ENCODE measurements at regions not wholly inside any gene's neighbourhood (a gene's known extent, or its start where the extent isn't known, plus 50 kb on each side); places are given as distances from the start of the nearest gene placed in this dataset.

- no peaks in the 10 kb centered on the region for H4K20me1 ChIP-seq (replicated peaks in 1 of 2; ENCODE audit: control insufficient read depth in 1 of 2, insufficient read depth in 2 of 2, low read length in 2 of 2)
- H3K14ac ChIP-seq (ENCODE audit: insufficient read length): no peak overlapping the region
- no peaks in the 10 kb centered on the region for H3K36me3 ChIP-seq (ENCODE audit: control insufficient read depth in 2 of 4, insufficient read depth in 4 of 4, low read length in 3 of 4)
- no peak overlapping the region for H3K27ac ChIP-seq (ENCODE audit: low read depth, low read length)
- no peak overlapping the region for H3K4me3 ChIP-seq (ENCODE audit: extremely low read depth in 1 of 4, insufficient read depth in 2 of 4, low read depth in 3 of 4, low read length in 4 of 4)
- no peak overlapping the region for H2BK5ac ChIP-seq (ENCODE audit: low read depth, low read length)
- TF ChIP-seq ATF3 (IDR thresholded peaks at IDR 0.05; ENCODE audit: insufficient read depth, low read depth, low read length): no peak
- no peak for TF ChIP-seq POLR2A (IDR thresholded peaks at IDR 0.05; ENCODE audit: control extremely low read depth in 1 of 2, low read depth in 2 of 2, low read length in 2 of 2)
- no peak for TF ChIP-seq TAF1 (IDR thresholded peaks at IDR 0.05; ENCODE audit: low read depth, low read length)
- no peak for TF ChIP-seq SIN3A (conservative IDR thresholded peaks at IDR 0.05 in 1 of 2, IDR thresholded peaks at IDR 0.05 in 1 of 2; ENCODE audit: low read depth in 1 of 2, low read length in 2 of 2)
- no peak for TF ChIP-seq FOSL1 (IDR thresholded peaks at IDR 0.05; ENCODE audit: insufficient read depth, low read depth, low read length)
- TF ChIP-seq RBBP5 (IDR thresholded peaks at IDR 0.05; ENCODE audit: borderline replicate concordance, low read depth, low read length): no peak
- no peak for TF ChIP-seq MAX (IDR thresholded peaks at IDR 0.05)
- no peak for TF ChIP-seq ZNF274 (IDR thresholded peaks at IDR 0.05; ENCODE audit: borderline replicate concordance, extremely low read depth, low read length)
- TF ChIP-seq TEAD4 (IDR thresholded peaks at IDR 0.05; ENCODE audit: low read depth, low read length): no peak
- no peak for TF ChIP-seq GABPA (IDR thresholded peaks at IDR 0.05; ENCODE audit: borderline replicate concordance, insufficient read depth, low read length)
- no peak for TF ChIP-seq PHF8 (conservative IDR thresholded peaks at IDR 0.05; ENCODE audit: low read depth, low read length)
- TF ChIP-seq TBP (IDR thresholded peaks at IDR 0.05; ENCODE audit: low read depth, low read length): no peak
- no peak for TF ChIP-seq TCF12 (IDR thresholded peaks at IDR 0.05; ENCODE audit: low read depth, low read length)
- 0 out of 7 replicates have a peak, but pooled peaks cover 0 to under 1% (median 0%) of the 10 kb centered on the region in 4 experiments for H3K4me1 ChIP-seq (replicated peaks in 1 of 4; ENCODE audit: control insufficient read depth in 3 of 4, insufficient read depth in 4 of 4, low read length in 3 of 4)
- no peaks in the 10 kb centered on the region for H3K79me2 ChIP-seq (ENCODE audit: control insufficient read depth in 1 of 2, insufficient read depth in 2 of 2, low read length in 2 of 2)
- H3K23me2 ChIP-seq (ENCODE audit: low read depth, low read length): no peaks in the 10 kb centered on the region
- H2BK12ac ChIP-seq (ENCODE audit: low read depth, low read length): no peak overlapping the region
- peaks cover 10 to 14% of the 10 kb centered on the region in 2 experiments for H3K9me3 ChIP-seq (ENCODE audit: insufficient read depth in 2 of 2, low read depth in 1 of 2, low read length in 1 of 2)
- H3K4ac ChIP-seq (replicated peaks; ENCODE audit: insufficient read length, low read depth, low read length): no peak overlapping the region
- H3K27me3 ChIP-seq (replicated peaks in 1 of 4; ENCODE audit: control insufficient read depth in 3 of 4, extremely low read depth in 1 of 4, insufficient read depth in 3 of 4, low read length in 3 of 4): no peaks in the 10 kb centered on the region
- H4K8ac ChIP-seq (ENCODE audit: extremely low read depth, insufficient read depth, low read length): no peak overlapping the region
- H4K5ac ChIP-seq (ENCODE audit: insufficient read length, low read depth, low read length): no peak overlapping the region
- no peak overlapping the region for H4K91ac ChIP-seq (replicated peaks; ENCODE audit: insufficient read length, low read length)
- H3K23ac ChIP-seq (ENCODE audit: insufficient read length): no peak overlapping the region
- FAIRE-seq: no peak
- no peak for DNase-seq (ENCODE audit: low read depth in 1 of 2, low spot score in 2 of 2)
- no peak overlapping the region for H3K56ac ChIP-seq (replicated peaks; ENCODE audit: insufficient read length, low read depth, low read length)
- WGBS, 2 experiments (ENCODE audit: extremely low coverage in 1 of 2, insufficient coverage in 1 of 2, insufficient read length in 1 of 2, insufficient replicate concordance in 2 of 2, low coverage in 1 of 2, low lambda C conversion rate in 2 of 2, missing lambda C conversion rate in 1 of 2): 86% methylated on average over 1 of the region's 1 CpG; no CpG with 5 or more reads in 1 of the 2 experiments
- H2AK5ac ChIP-seq (ENCODE audit: low read depth, low read length): no peak overlapping the region
- ChIA-PET CTCF (ENCODE audit: partially characterized antibody) (no interaction called here), POLR2A (ENCODE audit: partially characterized antibody) (no interaction called here)
- no peak overlapping the region for H3K4me2 ChIP-seq (ENCODE audit: insufficient read depth in 1 of 2, low read depth in 2 of 2, low read length in 2 of 2)
- no peak overlapping the region for H3K18ac ChIP-seq (ENCODE audit: extremely low read depth, low read length)
- no peak overlapping the region for H3K9ac ChIP-seq (replicated peaks in 1 of 4; ENCODE audit: extremely low read depth in 1 of 4, low read depth in 3 of 4, low read length in 3 of 4)
- no peaks in the 10 kb centered on the region for H3K79me1 ChIP-seq (ENCODE audit: low read depth, low read length)
- no peak overlapping the region for H2BK20ac ChIP-seq (ENCODE audit: low read length)
- no peak overlapping the region for H2BK120ac ChIP-seq (replicated peaks; ENCODE audit: low read depth, low read length)
- no peak overlapping the region for H2BK15ac ChIP-seq (ENCODE audit: low read length)
- H2AFZ ChIP-seq (ENCODE audit: low read length): no peak overlapping the region
Measured at GRCh38 chr18:76727589-76727988, 94.8 kb upstream of the ZNF236 start.

All from H1 (cell line).